ENCODE measurements at regions not wholly inside any gene's neighbourhood (a gene's known extent, or its start where the extent isn't known, plus 50 kb on each side); places are given as distances from the start of the nearest gene placed in this dataset.
"Not testable (repeated sequence)": the region's sequence is repeated elsewhere in the genome, so short reads cannot be mapped to it uniquely, and the experiment has no call there.

GRCh38 chrX:63198693-63199092, 152.4 kb downstream of the SPIN4 start:
- not testable (repeated sequence) for TF ChIP-seq POLR2A, EP300, CTCF (IDR thresholded peaks at IDR 0.05)
